ENCODE measurements at regions not wholly inside any gene's neighbourhood (a gene's known extent, or its start where the extent isn't known, plus 50 kb on each side); places are given as distances from the start of the nearest gene placed in this dataset.

GRCh38 chr12:77630344-77630743 lies 200.3 kb upstream of the NAV3 start:
- H2AFZ ChIP-seq (ENCODE audit: low read length): no peak overlapping the region

More at GRCh38 chr12:77630344-77630743, 200.3 kb upstream of the NAV3 start:
- Histone ChIP-seq H3K14ac (ENCODE audit: insufficient read depth, low read length) (no peak overlapping the region), H3K4me1 (ENCODE audit: insufficient read depth, low read length) (no peaks in the 10 kb centered on the region), H3K79me1 (ENCODE audit: insufficient read depth, low read depth, low read length, poor library complexity, severe bottlenecking) (no peaks in the 10 kb centered on the region), H4K8ac (replicated peaks; ENCODE audit: insufficient read length, low read depth, low read length) (no peak overlapping the region), H3K27ac (ENCODE audit: insufficient read length, low read depth, low read length) (no peak overlapping the region), H3K9ac (ENCODE audit: extremely low read depth, insufficient read length, low read length) (no peak overlapping the region), H2BK120ac (ENCODE audit: low read depth, low read length, poor library complexity, severe bottlenecking) (no peak overlapping the region), H4K20me1 (ENCODE audit: control insufficient read depth, insufficient read depth, insufficient read length) (no peaks in the 10 kb centered on the region), H3K4ac (ENCODE audit: low read depth, low read length) (no peak overlapping the region), H2BK20ac (ENCODE audit: low read depth, low read length, poor library complexity, severe bottlenecking) (no peak overlapping the region), H3K23ac (ENCODE audit: insufficient read length, low read depth, low read length) (no peak overlapping the region), H3K4me2 (ENCODE audit: insufficient read depth, insufficient read length, low read length) (no peak overlapping the region), H3K79me2 (ENCODE audit: insufficient read depth, low read length) (no peaks in the 10 kb centered on the region), H3K18ac (ENCODE audit: insufficient read length, low read depth, low read length) (no peak overlapping the region), H2BK5ac (ENCODE audit: insufficient read length, low read length) (no peak overlapping the region), H3K9me3 (ENCODE audit: control insufficient read depth, low read depth, low read length) (no peaks in the 10 kb centered on the region), H2AK5ac (ENCODE audit: insufficient read length, low read length) (no peak overlapping the region), H4K91ac (ENCODE audit: insufficient read length, low read depth, low read length) (no peak overlapping the region), H3K27me3 (ENCODE audit: insufficient read depth, low read length) (no peaks in the 10 kb centered on the region), H2BK12ac (ENCODE audit: insufficient read length, low read depth, low read length) (no peak overlapping the region), H3K56ac (ENCODE audit: insufficient read length, low read depth, low read length) (no peak overlapping the region), H2BK15ac (ENCODE audit: low read depth, low read length) (no peak overlapping the region), H4K5ac (ENCODE audit: insufficient read length, low read depth, low read length) (no peak overlapping the region), H3K23me2 (ENCODE audit: insufficient read length, low read depth, low read length, poor library complexity, severe bottlenecking) (no peaks in the 10 kb centered on the region), H3T11ph (ENCODE audit: low read length) (no peak overlapping the region)
- Mint-ChIP-seq H3K9me3 (no peaks in the 10 kb centered on the region), H3K4me1 (no peaks in the 10 kb centered on the region), H3K4me3 (no peak overlapping the region), H3K27me3 (ENCODE audit: low read depth) (no peaks in the 10 kb centered on the region), H3K27ac (no peak overlapping the region), H3K36me3 (ENCODE audit: insufficient read depth in 1 of 3, low read depth in 3 of 3) (no peaks in the 10 kb centered on the region)
- no CpG with 5 or more reads among the region's 3 CpGs for WGBS (ENCODE audit: extremely low coverage, insufficient read length, low lambda C conversion rate)
- no peak for DNase-seq
- TF ChIP-seq CTCF (conservative IDR thresholded peaks at IDR 0.05): no peak
